IPS-20b (cell line): ENCODE measurements at regions not wholly inside any gene's neighbourhood (a gene's known extent, or its start where the extent isn't known, plus 50 kb on each side); places are given as distances from the start of the nearest gene placed in this dataset.
A peak's percentile ranks its signal among the peaks of the same experiment; 100 is the strongest.

Experiments
- H3K27ac ChIP-seq: one replicate; pipeline ENCODE4 v1.5.1; 2013; ENCODE audit warnings: low read length
- H3K27me3 ChIP-seq: 2 replicates; pipeline ENCODE4 v1.6.1; 2013; ENCODE audit warnings: mild to moderate bottlenecking, low read length, inconsistent platforms; ENCODE audit not compliant: insufficient read depth
- H3K36me3 ChIP-seq: 2 replicates; pipeline ENCODE4 v1.6.1; 2013; ENCODE audit warnings: low read depth, mild to moderate bottlenecking, inconsistent platforms, low read length, moderate library complexity; ENCODE audit not compliant: insufficient read depth
- H3K4me1 ChIP-seq: 2 replicates; pipeline ENCODE4 v1.6.1; 2013; ENCODE audit warnings: mild to moderate bottlenecking, control low read depth, inconsistent platforms, low read length, moderate library complexity; ENCODE audit not compliant: insufficient read depth
- H3K4me3 ChIP-seq: 2 replicates; pipeline ENCODE4 v1.5.1; 2013; ENCODE audit warnings: mild to moderate bottlenecking, low read length, inconsistent platforms
- H3K9ac ChIP-seq: 2 replicates; pipeline ENCODE4 v1.6.1; 2013; ENCODE audit warnings: low read depth, mild to moderate bottlenecking, inconsistent platforms, low read length, moderate library complexity
- H3K9me3 ChIP-seq: 2 replicates; pipeline ENCODE4 v1.6.1; 2013; ENCODE audit warnings: mild to moderate bottlenecking, low read depth, low read length, inconsistent platforms; ENCODE audit not compliant: insufficient read depth

DNA sequence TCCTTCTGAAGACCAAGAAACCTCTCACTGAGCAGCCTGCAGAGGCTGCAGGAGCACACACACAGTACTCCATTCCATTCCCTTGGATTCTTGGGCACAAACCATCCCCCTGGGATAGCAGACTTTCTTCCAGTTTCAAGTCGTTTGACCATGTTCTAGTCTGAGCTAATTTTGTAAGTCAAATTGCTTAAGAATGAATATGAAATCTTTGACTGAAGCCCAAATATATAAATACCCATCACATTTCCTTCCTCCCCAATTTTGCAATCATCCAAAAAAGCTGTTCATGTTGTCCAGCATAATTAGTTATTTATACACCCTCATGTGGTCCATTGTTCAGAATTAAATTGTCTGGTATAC is 231.2 kb upstream of the TPRG1 start:
- Histone ChIP-seq H3K27me3 (no peaks in the 10 kb centered on the region; the same call in 1 of the 2 replicates), H3K4me3 (no peak overlapping the region), H3K27ac (no peak overlapping the region), H3K36me3 (no peaks in the 10 kb centered on the region), H3K9ac (no peak overlapping the region), H3K9me3 (no peaks in the 10 kb centered on the region), H3K4me1 (peaks cover 13% of the 10 kb centered on the region)

- Histone ChIP-seq H3K27me3 (no peaks in the 10 kb centered on the region; the same call in 1 of the 2 replicates), H3K4me3 (no peak overlapping the region), H3K27ac (no peak overlapping the region), H3K9ac (no peak overlapping the region), H3K4me1 (peaks cover 13% of the 10 kb centered on the region), H3K36me3 (no peaks in the 10 kb centered on the region), H3K9me3 (no peaks in the 10 kb centered on the region)
These were observed 230.7 kb upstream of the TPRG1 start for GRCh38 chr3:188941103-188941502.

DNA sequence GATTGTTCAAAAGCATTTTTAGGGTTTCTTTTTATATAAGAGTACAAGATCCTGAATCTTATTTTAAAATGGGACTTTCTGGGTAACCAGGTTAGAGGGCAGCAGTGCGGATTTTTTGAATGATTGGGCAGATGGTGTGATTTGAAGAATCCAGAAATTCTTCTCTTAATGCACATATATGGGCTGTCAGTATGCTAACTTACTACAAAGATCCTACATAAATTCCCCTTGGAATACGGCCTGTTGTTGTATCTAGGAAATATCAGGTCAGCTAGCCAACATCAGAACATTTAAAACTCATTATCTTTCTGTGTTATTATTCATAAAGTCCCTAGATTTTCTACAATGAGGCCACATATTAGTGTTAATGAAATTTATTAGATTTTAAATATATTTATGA is 229.6 kb upstream of the TPRG1 start:
- Histone ChIP-seq H3K4me1 (peaks cover 6% of the 10 kb centered on the region), H3K9me3 (no peaks in the 10 kb centered on the region), H3K36me3 (no peaks in the 10 kb centered on the region), H3K9ac (no peak overlapping the region), H3K27ac (no peak overlapping the region), H3K27me3 (peaks cover 7% of the 10 kb centered on the region), H3K4me3 (no peak overlapping the region)

- no peaks in the 10 kb centered on the region for H3K36me3 ChIP-seq
- H3K27ac ChIP-seq, result no peak overlapping the region
- H3K9me3 ChIP-seq, result no peaks in the 10 kb centered on the region
- H3K4me3 ChIP-seq, result no peak overlapping the region
- no peak overlapping the region for H3K9ac ChIP-seq
- H3K27me3 ChIP-seq, result peaks cover 7% of the 10 kb centered on the region
- H3K4me1 ChIP-seq, result peaks cover 4% of the 10 kb centered on the region
These were observed 228.2 kb upstream of the TPRG1 start for GRCh38 chr3:188943591-188943990.

GRCh38 chr3:188944108-188944507 is 227.7 kb upstream of the TPRG1 start:
- H3K4me3 ChIP-seq, result no peak overlapping the region
- H3K27ac ChIP-seq, result no peak overlapping the region
- no peaks in the 10 kb centered on the region for H3K9me3 ChIP-seq
- H3K36me3 ChIP-seq, result no peaks in the 10 kb centered on the region
- H3K9ac ChIP-seq, result no peak overlapping the region
- peaks cover 9% of the 10 kb centered on the region for H3K4me1 ChIP-seq
- peaks cover 7% of the 10 kb centered on the region for H3K27me3 ChIP-seq

GRCh38 chr3:188946351-188947240 is 225.2 kb upstream of the TPRG1 start:
- peak overlapping the region; percentile 76; the same call in 1 of the 2 replicates for H3K9ac ChIP-seq
- H3K27ac ChIP-seq, result no peak overlapping the region
- peak overlapping the region; percentile 83 for H3K4me3 ChIP-seq
- H3K27me3 ChIP-seq, result peaks cover 7% of the 10 kb centered on the region
- H3K36me3 ChIP-seq, result no peaks in the 10 kb centered on the region
- H3K9me3 ChIP-seq, result no peaks in the 10 kb centered on the region
- H3K4me1 ChIP-seq, result peaks cover 10% of the 10 kb centered on the region

DNA sequence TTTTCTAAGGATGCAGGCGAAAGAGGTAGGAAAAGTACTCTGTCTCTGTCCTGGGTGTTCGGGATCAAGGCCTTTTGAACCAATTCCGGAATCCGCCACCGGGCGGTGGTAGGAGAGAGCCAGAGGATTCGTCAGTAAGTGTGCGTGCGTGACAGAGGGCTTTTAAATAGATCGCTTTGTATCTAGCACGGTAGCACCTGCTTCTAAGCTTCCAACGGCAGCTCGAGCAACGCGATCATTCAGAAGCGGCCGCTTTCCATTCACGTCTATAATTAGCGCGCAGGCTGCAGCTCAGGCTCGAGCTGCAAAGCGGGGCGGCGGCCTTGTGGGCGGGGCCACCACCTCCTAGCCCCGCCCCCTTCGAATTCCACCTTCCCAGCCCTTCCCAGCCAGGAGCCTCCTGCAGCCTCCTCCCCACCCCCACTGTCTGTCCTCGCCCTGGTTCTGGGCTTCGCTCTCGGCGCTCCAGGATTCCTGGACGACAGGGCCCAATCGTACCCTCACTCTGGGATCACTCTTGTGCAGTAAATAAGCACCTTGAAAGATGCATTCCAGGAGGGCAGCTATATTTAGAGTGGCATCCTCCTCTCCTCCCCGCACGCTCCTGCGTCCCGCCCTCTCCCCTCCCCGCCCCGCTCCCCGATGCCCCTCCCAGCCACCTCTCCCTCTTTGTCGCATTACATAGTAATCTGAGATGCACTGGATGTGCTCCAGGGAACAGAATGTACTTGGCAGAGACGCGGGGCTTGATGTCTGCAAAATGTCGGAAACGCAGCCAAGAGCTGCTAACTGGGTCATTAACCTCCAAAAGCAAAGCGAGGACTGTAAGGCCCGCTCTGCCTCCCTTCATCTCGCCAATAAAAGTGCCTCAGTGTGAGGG is 224.1 kb upstream of the TPRG1 start:
- Histone ChIP-seq H3K4me3 (peak overlapping the region; percentile 83), H3K36me3 (no peaks in the 10 kb centered on the region), H3K9ac (peak overlapping the region; percentile 76; the same call in 1 of the 2 replicates), H3K9me3 (no peaks in the 10 kb centered on the region), H3K27ac (peak overlapping the region; percentile 85), H3K4me1 (peaks cover 10% of the 10 kb centered on the region), H3K27me3 (peaks cover 7% of the 10 kb centered on the region)

- Histone ChIP-seq H3K9me3 (no peaks in the 10 kb centered on the region), H3K27ac (peak overlapping the region; percentile 85), H3K4me3 (peak overlapping the region; percentile 83), H3K36me3 (no peaks in the 10 kb centered on the region), H3K4me1 (peaks cover 10% of the 10 kb centered on the region), H3K27me3 (peaks cover 7% of the 10 kb centered on the region), H3K9ac (peak overlapping the region; percentile 76; the same call in 1 of the 2 replicates)
These were observed 223.3 kb upstream of the TPRG1 start for GRCh38 chr3:188948281-188948996.

- Histone ChIP-seq H3K27ac (no peak overlapping the region), H3K4me3 (peak overlapping the region; percentile 83; the same call in 1 of the 2 replicates), H3K9me3 (no peaks in the 10 kb centered on the region), H3K4me1 (peaks cover 10% of the 10 kb centered on the region), H3K9ac (peak overlapping the region; percentile 76; the same call in 1 of the 2 replicates), H3K27me3 (peaks cover 7% of the 10 kb centered on the region), H3K36me3 (no peaks in the 10 kb centered on the region)
These were observed 222.8 kb upstream of the TPRG1 start for GRCh38 chr3:188948997-188949389.

- H3K27ac ChIP-seq, result no peak overlapping the region
- H3K9me3 ChIP-seq, result no peaks in the 10 kb centered on the region
- H3K27me3 ChIP-seq, result peaks cover 7% of the 10 kb centered on the region
- H3K9ac ChIP-seq, result no peak overlapping the region
- H3K4me3 ChIP-seq, result no peak overlapping the region
- peaks cover 10% of the 10 kb centered on the region for H3K4me1 ChIP-seq
- no peaks in the 10 kb centered on the region for H3K36me3 ChIP-seq
These were observed 222.3 kb upstream of the TPRG1 start for GRCh38 chr3:188949456-188949855.

DNA sequence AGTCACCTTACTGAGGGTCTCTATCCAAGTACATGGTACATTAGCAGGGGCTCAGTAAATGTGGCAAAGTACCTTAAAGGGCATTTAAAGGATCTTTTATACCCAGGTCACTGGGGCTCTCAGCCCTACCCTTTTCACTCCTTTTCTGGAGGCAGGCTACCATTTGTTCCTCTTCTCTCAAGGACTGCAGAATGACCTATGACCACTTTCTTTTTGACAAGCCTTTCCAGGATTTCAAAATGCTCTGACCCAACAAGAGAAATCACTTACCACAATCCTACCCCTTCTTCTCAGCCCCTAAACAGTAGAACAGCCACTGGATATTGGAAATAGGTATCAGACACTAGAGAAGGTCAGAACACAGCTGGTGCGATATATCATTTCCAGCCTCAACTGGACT is 221.8 kb upstream of the TPRG1 start:
- no peak overlapping the region for H3K27ac ChIP-seq

More for the DNA sequence above, 221.8 kb upstream of the TPRG1 start:
- H3K9ac ChIP-seq, result no peak overlapping the region
- no peak overlapping the region for H3K4me3 ChIP-seq
- H3K27me3 ChIP-seq, result peaks cover 7% of the 10 kb centered on the region
- no peaks in the 10 kb centered on the region for H3K9me3 ChIP-seq
- peaks cover 10% of the 10 kb centered on the region for H3K4me1 ChIP-seq
- no peaks in the 10 kb centered on the region for H3K36me3 ChIP-seq
